ENCODE measurements at regions not wholly inside any gene's neighbourhood (a gene's known extent, or its start where the extent isn't known, plus 50 kb on each side); places are given as distances from the start of the nearest gene placed in this dataset.

DNA sequence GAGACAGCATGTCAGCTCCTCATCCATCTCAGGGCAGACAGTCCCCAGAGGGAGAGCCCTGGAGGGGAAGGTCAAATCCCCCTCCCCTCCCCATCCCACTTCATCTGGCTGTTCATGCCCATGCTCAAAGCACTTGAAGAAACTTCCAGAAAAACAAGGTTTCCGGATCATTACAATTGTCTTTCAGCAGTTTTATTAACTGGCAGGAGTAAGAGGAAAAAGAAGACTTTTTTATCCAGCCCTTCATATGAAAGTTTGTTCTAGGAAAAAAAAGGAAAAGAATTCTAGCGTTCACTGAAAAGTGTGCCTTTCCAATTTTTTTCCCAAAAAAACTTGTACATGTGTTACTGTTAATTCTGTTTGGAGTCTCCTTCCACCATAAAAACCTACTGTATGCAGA, 145.7 kb upstream of the TIAM1 start:
- Histone ChIP-seq H3K9me3 (replicated peaks; ENCODE audit: control insufficient read depth, insufficient read depth, low read length) (peaks cover 2% of the 10 kb centered on the region; the same call in 1 of the 3 replicates), H3K4me1 (ENCODE audit: control insufficient read depth, insufficient read depth, low read length) (no peaks in the 10 kb centered on the region), H3K27me3 (replicated peaks in 1 of 2; ENCODE audit: control insufficient read depth in 2 of 2, insufficient read depth in 2 of 2, low read length in 1 of 2) (no peaks in the 10 kb centered on the region), H3K9ac (ENCODE audit: control insufficient read depth, insufficient read depth, low read length) (no peak overlapping the region), H4K20me1 (ENCODE audit: control insufficient read depth, insufficient read depth) (no peaks in the 10 kb centered on the region), H3K27ac (ENCODE audit: control insufficient read depth, insufficient read depth) (no peak overlapping the region), H2AFZ (ENCODE audit: control insufficient read depth, low read depth, low read length) (no peak overlapping the region), H3K79me2 (ENCODE audit: control insufficient read depth, insufficient read depth, low read length) (no peaks in the 10 kb centered on the region), H3K4me2 (ENCODE audit: control insufficient read depth, insufficient read depth) (no peak overlapping the region), H3K36me3 (ENCODE audit: control insufficient read depth in 2 of 2, insufficient read depth in 2 of 2, low read length in 1 of 2) (no peaks in the 10 kb centered on the region), H3K4me3 (no peak overlapping the region)
- RAD21 ChIA-PET (ENCODE audit: unreplicated experiment): no interaction called here
- SMC1A ChIA-PET (ENCODE audit: uncharacterized antibody, unreplicated experiment): no interaction called here
- in situ Hi-C loops (cut with MboI): no loop called here
- no peak for FAIRE-seq
- BruUV-seq (replicated peaks): no TSS peak
- TF ChIP-seq, protein P1, sequence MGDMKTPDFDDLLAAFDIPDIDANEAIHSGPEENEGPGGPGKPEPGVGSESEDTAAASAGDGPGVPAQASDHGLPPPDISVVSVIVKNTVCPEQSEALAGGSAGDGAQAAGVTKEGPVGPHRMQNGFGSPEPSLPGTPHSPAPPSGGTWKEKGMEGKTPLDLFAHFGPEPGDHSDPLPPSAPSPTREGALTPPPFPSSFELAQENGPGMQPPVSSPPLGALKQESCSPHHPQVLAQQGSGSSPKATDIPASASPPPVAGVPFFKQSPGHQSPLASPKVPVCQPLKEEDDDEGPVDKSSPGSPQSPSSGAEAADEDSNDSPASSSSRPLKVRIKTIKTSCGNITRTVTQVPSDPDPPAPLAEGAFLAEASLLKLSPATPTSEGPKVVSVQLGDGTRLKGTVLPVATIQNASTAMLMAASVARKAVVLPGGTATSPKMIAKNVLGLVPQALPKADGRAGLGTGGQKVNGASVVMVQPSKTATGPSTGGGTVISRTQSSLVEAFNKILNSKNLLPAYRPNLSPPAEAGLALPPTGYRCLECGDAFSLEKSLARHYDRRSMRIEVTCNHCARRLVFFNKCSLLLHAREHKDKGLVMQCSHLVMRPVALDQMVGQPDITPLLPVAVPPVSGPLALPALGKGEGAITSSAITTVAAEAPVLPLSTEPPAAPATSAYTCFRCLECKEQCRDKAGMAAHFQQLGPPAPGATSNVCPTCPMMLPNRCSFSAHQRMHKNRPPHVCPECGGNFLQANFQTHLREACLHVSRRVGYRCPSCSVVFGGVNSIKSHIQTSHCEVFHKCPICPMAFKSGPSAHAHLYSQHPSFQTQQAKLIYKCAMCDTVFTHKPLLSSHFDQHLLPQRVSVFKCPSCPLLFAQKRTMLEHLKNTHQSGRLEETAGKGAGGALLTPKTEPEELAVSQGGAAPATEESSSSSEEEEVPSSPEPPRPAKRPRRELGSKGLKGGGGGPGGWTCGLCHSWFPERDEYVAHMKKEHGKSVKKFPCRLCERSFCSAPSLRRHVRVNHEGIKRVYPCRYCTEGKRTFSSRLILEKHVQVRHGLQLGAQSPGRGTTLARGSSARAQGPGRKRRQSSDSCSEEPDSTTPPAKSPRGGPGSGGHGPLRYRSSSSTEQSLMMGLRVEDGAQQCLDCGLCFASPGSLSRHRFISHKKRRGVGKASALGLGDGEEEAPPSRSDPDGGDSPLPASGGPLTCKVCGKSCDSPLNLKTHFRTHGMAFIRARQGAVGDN (IDR thresholded peaks at IDR 0.05): no peak
- no peak for TF ChIP-seq FOXK2 (IDR thresholded peaks at IDR 0.05)
- TF ChIP-seq MEF2A (IDR thresholded peaks at IDR 0.05; ENCODE audit: insufficient read depth, low read depth, low read length): no peak
- no peak for TF ChIP-seq RAD51 (IDR thresholded peaks at IDR 0.05)
- TF ChIP-seq PAX8 (IDR thresholded peaks at IDR 0.05): no peak
- TF ChIP-seq NFXL1 (IDR thresholded peaks at IDR 0.05; ENCODE audit: borderline replicate concordance): no peak
- TF ChIP-seq, protein P2, sequence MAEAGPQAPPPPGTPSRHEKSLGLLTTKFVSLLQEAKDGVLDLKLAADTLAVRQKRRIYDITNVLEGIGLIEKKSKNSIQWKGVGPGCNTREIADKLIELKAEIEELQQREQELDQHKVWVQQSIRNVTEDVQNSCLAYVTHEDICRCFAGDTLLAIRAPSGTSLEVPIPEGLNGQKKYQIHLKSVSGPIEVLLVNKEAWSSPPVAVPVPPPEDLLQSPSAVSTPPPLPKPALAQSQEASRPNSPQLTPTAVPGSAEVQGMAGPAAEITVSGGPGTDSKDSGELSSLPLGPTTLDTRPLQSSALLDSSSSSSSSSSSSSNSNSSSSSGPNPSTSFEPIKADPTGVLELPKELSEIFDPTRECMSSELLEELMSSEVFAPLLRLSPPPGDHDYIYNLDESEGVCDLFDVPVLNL (IDR thresholded peaks at IDR 0.05; ENCODE audit: low read depth, low read length): no peak
- TF ChIP-seq CREM (IDR thresholded peaks at IDR 0.05; ENCODE audit: low read depth): no peak
- TF ChIP-seq MYC (IDR thresholded peaks at IDR 0.05; ENCODE audit: insufficient read depth, insufficient read length, insufficient replicate concordance, low read length, severe bottlenecking): no peak
- TF ChIP-seq TCF3 (IDR thresholded peaks at IDR 0.05; ENCODE audit: borderline replicate concordance, insufficient read depth, low read depth, low read length): no peak
- no peak for TF ChIP-seq HDAC2 (IDR thresholded peaks at IDR 0.05)
- no peak for TF ChIP-seq TBL1XR1 (IDR thresholded peaks at IDR 0.05; ENCODE audit: low read depth, low read length)
- CTCF ChIA-PET: no interaction called here
- no peak for DNase-seq (ENCODE audit: low read depth, low spot score)
- POLR2A ChIA-PET: no interaction called here
- WGBS (ENCODE audit: insufficient coverage, insufficient replicate concordance, low lambda C conversion rate, missing lambda C conversion rate): 73% methylated on average over 2 of the region's 2 CpGs
- intact Hi-C loops (cut with micrococcal nuclease; ENCODE audit: unreplicated experiment): no loop called here
- no peak for ATAC-seq
